Epidermal melanocyte (primary cell): ENCODE measurements at regions not wholly inside any gene's neighbourhood (a gene's known extent, or its start where the extent isn't known, plus 50 kb on each side); places are given as distances from the start of the nearest gene placed in this dataset.
"Not testable (repeated sequence)": the region's sequence is repeated elsewhere in the genome, so short reads cannot be mapped to it uniquely, and the experiment has no call there.

ENCODE experiments used
- DNase-seq: peaks from one replicate; pipeline ENCODE4 v3.0.0; 2011; ENCODE audit warnings: low spot score; ENCODE audit not compliant: insufficient read length

DNA sequence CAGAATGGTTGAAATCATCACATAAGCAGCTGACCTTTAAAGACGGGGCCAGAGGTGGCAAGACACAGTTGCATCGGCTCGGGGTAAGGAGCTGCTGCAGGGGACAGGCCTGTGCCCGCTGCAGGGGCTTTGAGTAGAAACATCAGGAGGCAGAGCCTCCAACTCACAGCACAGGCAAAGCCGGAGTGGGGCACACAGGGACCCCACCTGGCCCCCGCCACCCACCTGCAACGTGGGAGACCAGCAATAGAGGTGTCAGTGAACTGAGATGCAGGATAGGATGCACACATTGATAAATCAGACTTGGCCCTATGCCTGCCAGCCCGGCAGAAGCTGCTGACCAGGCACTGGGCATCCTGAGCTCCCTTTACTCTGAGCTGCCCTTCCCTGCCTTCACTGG lies 257.2 kb downstream of the NPHP4 start:
- DNase-seq, result no peak

DNA sequence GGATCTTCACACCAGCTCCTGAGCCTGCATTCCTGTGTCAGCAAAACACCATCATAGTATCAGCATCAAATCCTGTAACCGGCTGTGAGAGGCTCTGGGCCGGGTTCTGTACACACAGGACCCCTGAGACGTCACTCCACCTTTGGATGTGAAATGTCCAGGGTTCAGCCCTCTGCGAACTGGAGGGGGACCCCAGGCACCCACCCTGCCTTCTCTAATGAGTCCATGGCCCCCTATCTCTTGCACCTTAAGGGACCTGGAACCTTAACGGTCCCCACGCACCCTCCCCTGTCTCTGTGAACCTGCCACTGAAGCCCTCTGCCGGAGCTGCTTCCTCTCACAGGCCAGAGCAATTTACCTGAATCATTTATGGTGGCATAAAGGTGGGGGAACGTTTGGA lies 257.8 kb downstream of the NPHP4 start:
- DNase-seq, result no peak

DNA sequence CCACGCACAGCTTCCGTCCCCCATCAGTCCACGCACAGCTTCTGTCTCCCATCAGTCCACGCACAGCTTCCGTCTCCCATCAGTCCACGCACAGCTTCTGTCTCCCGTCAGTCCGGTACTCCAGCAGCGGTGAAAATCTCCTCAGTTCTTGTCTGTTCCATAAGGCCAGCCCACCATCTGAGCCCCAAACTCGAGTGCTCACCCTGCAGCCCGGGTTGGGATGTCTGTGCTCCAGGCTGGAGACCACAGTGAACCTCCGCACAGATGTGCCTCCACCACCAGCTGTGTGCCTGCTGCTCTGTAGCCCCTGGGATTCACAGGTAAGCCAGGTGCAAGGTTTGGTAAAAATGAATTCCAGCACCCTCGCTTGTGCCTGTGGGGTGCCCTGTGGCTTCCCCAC lies 258.6 kb downstream of the NPHP4 start:
- DNase-seq, result no peak

DNA sequence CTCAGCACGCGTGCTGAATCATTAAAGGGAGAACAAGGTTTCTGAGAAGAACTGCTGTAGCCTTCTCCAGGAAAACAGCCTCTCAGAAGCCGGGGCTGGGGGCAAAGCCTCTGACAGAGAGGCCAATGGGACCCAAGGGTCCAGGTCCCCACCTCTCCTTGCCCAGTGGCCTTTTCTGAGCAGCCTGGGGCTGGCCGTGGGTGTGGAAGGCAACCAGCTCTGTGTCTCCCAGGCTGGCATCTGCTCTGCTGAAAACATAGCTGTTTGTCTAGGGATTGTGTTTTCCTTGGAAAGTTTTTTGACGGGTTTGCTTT lies 261.2 kb downstream of the NPHP4 start:
- DNase-seq, result no peak

DNA sequence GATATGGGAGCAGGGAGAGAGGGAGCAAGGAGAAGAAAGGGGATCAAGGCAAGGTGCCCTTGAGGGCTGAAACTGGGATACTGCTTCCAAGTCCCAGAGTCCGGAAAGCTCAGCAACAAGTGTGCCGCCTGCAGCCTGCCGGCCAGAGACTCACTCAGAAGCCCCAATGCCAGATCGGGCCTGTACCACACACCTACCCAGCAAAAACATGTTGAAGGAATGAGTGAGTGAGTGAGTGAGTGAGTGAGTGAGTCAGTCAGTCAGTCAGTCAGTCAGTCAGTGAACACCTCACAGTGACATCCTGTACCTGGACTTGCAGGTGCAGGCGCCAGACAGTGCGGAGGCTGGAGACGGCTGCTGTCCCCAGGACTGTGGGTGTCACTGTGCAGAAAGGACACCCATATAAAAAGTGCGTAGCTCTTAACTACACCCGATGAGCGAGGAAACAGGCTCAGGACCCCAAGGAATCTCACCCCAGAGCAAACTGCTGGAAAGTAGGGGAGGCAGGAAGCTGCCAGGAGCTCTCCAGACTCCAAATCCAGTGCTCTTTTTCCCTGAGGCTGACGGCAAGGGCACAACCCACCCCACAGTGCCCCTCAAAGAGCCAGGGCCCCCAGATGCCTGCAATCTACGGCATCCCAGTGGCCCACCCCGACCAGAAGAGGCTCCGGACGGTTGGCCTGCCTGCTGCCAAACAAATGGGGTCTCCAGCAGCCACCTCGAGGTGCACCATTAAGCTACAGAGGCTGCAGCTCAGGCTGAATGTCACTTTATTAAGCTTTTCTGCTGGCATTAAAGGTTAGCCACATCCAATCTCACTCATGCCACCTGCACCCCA lies 261.7 kb downstream of the NPHP4 start:
- no peak for DNase-seq

DNA sequence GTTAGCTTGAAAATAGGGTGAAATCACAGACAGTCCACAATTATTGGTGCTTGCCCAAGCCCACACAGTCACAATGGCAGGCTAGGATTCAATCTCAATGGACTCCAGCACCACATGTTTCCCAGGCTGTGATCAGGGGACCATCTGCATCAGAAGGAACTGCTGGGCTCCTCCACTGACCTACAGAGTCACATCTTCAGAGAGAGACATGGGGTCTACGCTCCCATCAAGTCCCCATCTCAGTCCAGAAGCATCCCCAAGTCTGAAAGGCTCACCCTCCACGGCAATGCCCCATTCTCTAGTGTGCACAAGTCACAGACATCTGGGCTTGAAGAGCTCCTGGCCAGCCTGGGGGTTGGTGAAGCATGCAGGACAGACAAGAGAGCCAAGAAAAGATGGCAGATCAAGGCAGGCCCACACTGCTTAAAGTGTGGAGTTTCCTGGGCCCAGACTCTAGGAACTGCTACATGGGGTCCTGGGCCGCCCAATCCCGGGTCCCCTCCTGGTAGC lies 262.5 kb downstream of the NPHP4 start:
- DNase-seq, result no peak

DNA sequence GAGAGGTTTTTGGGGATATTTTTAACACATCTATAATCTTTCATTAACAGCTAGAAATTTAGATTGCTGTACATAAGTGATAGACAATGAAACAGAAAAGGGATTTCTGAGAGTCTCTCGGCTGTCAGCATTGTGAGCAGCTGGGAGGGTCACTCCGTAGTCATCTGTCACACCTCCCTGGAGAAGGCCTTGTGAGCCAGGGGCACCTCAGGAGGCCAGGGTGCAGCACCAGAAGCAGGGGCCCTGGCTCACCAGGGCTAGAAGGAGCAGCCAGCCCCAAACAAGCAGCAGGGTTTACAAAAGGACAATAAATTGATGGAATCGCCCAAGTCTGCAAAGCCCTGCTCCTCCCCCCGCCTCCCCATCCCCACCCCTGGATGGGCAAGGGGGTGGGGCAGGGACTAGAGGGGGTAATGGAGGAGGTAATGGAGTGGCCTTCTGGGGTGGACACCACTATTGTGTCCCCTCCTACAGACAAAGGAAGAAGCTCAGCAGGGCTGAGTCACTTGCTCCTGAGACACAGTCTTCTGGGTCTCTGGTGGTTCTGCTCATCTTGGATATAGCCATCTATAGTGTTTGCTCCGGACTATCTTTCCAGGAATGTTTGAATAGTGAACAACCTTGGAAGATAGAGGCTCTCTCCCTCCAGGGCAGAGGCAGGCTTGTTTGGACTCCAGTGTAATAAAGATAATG lies 263.4 kb downstream of the NPHP4 start:
- no peak for DNase-seq

DNA sequence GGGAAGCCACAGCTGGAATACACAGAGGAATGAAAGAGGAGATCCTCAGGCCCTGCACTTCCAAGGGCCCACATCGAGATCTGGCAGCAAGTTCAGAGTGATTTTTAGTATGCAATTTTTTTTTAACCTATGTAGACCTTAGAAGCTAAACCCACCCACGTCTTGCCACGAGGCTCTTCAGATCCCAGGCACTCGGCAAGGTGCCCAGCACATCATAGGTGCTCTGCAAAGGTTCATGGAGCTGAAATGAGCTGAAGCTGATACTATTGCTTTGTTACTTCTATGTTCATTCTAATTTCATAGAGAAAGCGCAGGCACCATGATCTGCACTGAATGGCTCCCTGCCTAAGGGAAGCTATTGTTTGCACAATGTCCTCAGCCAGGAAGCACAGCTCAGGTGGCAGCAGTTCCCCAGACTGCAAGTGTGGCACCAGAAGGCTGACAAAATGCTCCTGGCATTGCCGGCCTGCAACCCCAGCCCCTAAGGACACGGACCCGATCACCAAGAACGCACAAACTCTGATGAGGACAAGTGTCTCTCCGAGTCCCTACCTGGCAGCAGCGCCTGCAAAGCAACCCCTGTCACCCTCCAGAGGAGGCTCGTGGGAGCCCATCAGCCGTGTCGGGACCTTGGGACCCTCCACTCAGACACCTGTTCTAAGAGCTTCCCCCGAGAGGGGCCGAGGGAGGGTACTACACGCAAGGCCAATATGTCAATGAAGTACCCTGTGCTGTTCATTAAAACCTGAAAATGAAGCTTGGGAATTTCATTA lies 264.2 kb downstream of the NPHP4 start:
- no peak for DNase-seq

DNA sequence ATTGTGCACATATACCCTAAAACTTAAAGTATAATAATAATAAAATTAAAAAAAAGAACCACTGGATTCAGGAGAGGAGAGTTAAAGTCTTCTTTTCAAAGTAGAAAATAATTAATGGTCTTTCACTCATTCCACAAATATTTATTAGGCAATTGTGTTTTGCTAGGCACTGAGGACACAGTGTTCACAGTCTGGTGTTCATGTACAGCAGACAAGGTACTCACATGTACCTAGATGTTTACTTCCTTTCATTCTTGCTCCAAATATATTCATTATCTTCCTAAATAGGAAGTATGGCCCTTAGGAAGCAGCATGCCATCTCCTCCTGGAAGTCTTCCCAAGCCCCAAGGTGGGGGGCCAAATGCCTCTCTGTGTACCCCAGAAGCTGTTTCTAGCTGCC lies 265.0 kb downstream of the NPHP4 start:
- no peak for DNase-seq

DNA sequence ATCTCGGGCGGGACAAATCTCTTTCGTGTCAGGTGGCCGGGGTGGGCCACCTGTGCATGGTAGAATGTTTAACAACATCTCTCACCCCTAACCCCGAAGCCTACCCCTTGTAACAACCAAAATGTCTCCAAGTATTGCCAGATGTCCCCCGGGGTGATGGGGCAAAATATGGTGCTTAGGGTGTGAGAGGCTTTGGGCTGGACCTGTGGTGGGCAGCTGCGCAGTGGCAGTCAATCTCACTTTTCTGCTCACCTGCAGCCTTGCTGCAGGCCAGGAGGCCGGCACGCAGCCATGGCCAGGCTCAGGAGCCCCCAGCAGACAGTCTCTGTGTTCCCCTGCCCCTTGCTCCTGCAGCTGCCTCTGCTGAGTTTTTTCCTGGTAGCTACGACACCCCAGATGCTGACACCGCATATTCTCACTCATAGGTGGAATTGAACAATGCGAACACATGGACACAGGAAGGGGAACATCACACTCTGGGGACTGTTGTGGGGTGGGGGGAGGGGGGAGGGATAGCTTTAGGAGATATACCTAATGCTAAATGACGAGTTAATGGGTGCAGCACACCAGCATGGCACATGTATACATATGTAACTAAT lies 265.5 kb downstream of the NPHP4 start:
- not testable (repeated sequence) for DNase-seq

DNA sequence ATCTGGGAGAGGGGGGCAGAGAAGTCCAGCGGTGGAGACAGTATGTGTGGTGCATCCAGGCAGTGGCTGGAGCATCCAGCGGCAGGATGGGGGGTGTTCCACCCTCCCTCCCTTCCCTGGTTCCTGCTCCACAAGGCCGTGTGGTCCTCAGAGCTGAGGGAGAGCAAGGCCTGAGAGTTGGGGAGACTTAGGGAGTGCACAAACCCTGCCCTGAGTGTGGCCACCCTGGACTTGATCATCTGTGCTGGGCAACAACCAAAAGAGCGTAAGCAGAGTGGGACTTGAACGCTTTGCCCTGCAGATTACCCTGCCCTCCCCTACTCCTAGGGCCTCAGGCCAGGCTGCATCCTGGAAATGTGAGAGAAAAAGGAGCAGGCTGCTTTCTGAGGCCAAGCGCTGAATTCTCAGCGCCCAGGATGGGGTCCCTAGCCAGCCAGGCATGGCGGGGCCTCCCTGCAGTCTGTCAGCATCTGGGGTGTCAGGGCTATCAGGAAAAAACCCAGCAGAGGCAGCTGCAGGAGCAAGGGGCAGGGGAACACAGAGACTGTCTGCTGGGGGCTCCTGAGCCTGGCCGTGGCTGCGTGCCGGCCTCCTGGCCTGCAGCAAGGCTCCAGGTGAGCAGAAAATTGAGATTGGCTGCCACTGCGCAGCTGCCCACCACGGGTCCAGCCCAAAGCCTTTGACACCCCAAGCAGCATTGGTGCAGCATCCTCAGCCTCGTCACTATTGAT lies 266.2 kb downstream of the NPHP4 start:
- DNase-seq, result no peak

DNA sequence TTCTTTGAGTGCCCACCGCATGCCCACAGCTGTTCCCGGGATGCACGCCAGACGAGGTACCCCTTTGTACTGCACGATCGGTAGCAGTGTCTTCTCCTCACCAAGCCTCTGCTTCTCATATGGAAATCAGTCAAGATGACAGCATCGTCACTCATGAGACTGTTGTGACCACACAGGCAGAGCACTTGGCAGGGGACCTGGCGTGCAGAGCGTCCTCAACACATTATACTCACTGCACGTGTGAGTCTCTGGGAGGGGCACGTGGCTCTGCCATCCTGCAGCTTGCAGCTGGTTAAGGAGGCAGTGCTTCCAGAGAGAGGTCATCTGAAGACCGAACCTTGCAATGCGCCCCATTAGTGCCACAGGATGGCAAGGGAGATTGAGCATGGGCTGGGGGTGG lies 266.8 kb downstream of the NPHP4 start:
- DNase-seq, result no peak

DNA sequence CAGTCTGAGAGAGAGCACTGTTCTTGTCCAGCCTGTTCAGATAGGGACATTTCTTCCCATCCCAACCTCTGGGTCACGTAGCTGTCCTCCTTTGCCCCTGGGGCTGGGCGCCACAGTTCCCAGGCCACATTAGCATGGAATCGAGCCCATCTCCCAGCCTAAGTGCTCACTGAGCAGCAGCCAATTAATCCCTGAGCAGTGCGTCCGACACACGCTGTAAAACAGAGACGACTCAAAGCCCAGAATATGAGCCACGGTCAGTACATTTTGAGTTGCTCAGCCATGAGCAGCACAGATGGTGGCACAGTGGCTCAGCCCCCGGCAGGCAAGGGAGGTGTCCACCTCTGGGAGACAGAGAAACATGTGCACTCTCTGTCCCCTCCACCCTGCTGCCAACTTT lies 267.4 kb downstream of the NPHP4 start:
- DNase-seq, result no peak

DNA sequence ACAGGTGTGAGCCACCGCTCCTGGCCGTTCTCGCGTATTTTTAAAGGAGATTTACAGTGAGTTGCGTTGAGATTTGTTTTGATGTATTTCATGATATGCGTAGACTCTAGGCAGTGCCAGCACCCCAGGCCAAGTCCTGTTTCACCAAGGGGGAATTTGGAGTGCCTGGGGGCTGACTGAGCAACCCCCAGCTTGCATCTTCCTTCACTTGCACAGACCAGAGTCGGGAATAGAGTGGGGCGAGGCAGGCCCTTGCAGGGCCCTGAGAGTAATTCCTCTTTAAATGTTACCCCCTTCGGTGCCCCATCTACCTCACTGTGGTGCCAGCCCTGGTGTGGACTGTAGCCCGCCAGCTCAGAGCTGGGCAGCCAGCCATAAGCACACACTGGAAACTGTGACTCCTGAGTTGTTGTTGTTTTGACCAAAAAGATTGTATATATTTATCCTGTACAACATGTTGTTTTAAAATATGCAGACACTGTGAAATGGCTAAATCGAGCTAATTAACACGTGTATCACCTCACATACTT lies 269.5 kb downstream of the NPHP4 start:
- no peak for DNase-seq

DNA sequence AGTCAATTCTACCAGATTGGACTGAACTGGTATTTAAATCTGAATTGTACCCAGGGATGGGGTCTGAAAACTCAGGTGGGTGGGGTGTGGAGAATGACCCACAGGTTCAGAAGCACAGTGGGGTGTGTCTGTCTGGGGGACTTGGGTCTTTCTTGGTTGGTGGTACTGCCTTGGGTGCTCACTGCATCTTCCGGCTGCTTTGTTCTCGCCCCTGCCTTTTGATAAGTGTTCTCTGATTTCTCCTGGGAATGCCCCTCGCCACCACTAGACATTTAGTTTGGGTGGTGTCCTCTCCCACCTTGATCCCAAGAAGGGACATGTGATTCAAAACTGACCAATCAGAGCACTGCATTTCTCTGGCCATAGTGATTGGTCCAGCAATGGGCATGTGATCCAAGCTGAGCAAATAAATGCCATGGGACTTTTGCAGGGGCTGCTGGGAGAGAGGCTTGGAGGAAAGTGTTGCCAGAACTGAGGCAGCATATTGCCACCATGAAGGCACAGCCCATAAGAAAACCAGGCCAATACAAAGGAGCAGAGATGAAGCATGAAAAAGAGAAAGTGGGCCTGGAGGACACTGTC lies 270.5 kb downstream of the NPHP4 start:
- DNase-seq, result no peak

DNA sequence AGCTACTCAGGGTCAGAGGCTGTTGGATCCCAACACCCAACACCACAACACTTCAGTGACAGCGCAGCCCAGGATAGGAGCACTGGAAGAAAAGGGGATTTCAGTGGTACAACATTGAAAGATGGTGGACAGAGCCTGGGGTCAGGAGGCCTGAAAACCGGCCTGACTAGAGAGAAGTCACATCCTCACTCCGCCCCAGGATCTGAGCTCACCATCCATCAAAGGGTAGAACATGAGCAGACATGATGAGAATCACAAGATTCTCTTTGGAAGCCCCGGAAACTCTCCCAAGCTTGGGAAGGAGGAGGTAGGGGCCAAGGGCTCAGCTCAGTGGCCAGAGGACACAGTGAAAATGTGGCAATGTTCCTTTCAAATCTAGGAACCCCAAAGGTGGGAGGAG lies 271.3 kb downstream of the NPHP4 start:
- DNase-seq, result no peak

DNA sequence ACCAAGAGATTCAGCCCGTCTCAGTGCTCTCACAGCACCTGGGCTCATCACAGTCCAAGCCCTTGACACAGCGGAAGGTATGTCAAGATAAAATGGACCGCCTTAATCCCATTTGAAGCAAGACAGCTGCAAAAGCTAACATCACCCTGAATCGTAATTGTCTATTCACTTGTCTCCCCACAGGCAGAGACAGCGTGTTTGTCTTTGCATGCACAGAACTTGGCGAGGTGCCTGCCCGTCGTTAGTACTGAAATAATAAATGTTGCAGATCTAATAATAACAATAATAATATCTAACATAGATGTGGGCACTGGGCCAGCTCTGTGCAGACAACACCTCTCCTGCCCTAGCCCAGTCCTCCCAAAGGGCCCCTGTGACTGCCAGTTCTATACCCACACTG lies 271.7 kb downstream of the NPHP4 start:
- DNase-seq, result no peak

DNA sequence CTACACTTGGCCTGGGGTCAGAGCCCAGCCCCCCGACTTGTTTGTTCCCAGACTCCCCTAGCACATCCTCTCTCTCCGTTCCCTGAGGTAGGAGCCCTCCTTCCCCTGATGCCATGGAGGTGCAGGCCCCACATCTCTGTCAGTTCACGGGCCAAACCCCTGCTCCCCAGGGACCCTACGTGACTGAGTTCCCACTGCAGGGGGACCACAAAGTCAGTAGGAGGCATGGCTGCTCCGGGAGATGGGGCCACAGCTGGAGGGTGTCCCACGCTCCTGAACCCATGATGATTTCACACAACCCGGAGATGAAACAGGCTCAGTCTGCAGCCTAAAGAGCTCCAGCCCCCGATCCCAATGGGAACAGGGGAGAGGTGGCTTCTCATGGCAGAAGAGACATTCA lies 272.2 kb downstream of the NPHP4 start:
- no peak for DNase-seq

DNA sequence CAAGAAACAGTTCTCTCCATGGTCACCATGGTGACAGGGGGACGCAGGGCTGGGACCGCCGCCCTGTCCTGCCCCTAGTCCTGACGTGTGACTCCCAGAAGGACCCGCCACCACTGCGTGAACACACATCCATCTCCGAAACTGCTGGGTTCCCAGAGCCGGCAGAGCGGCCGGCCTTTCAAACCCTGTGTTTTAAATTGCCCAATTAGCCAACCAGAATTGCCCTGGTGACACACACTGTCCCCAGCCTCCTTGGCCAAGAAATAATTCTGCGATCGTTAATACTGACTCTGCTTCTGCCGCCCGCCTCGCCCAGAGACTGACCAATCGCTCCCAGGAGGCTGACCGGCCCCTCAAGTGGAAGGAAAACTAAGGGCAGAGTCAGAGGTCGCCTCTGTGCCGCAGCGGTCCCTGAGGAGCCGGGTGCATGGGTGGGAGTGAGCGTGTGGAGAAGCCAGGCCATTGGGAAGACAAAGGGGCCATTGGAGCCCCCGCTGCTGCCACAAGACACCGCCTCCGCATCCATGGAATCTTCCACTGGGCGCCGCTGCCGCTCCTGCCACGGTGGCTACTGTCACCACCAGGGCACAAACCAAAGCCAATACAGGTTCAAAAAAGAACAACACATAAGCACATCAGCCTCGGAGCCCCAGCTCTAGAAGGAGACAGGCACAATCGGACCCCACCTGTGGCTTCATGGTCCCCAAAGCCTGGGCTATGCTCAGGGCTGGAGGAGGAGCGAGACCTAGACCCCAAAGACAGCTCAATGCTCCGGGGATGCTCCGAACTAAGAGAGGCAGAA lies 273.2 kb downstream of the NPHP4 start:
- DNase-seq, result no peak
